Colonic mucosa (tissue), 4 donors: ENCODE measurements at regions not wholly inside any gene's neighbourhood (a gene's known extent, or its start where the extent isn't known, plus 50 kb on each side); places are given as distances from the start of the nearest gene placed in this dataset.

Source experiments
- DNase-seq: peaks from one replicate; pipeline ENCODE4 v3.0.0-alpha.2; 2020
- H3K27ac ChIP-seq: fragments of 200-600 bp; one replicate; pipeline ENCODE4 v1.8.0; 2021
- H3K27me3 ChIP-seq: fragments of 200-600 bp; one replicate; pipeline ENCODE4 v1.8.0; 2021
- H3K36me3 ChIP-seq: fragments of 200-600 bp; one replicate; pipeline ENCODE4 v1.8.0; 2021
- H3K4me1 ChIP-seq: fragments of 200-600 bp; one replicate; pipeline ENCODE4 v1.8.0; 2021; ENCODE audit warnings: mild to moderate bottlenecking
- H3K4me3 ChIP-seq: fragments of 200-600 bp; one replicate; pipeline ENCODE4 v1.8.0; 2021
- H3K9ac ChIP-seq, 2 donors: one replicate each; pipeline ENCODE4 v1.7.0; 2013; ENCODE audit warnings: control low read depth in 2 of 2, low read depth in 2 of 2, low read length in 2 of 2
- H3K9me3 ChIP-seq: fragments of 200-600 bp; one replicate; pipeline ENCODE4 v1.8.0; 2021
- CTCF ChIP-seq: fragments of 200-600 bp; IDR thresholded peaks from one replicate; pipeline ENCODE4 v1.8.0; 2022; ENCODE audit warnings: antibody characterized with exemption, mild to moderate bottlenecking
- intact Hi-C: fragments of 100-400 bp; cut with DNase I; formaldehyde crosslinking; loops from one replicate; pipeline ENCODE4 v1.14.1; 2022
- donor health status: healthy.
- donor health status: DM: no; HTN: no; CAD: no.
- donor health status: DM: no; HTN: no; CAD: no.

- Histone ChIP-seq H3K9me3 (no peaks in the 10 kb centered on the region), H3K27me3 (no peaks in the 10 kb centered on the region), H3K36me3 (no peaks in the 10 kb centered on the region), H3K4me1 (no peaks in the 10 kb centered on the region), H3K4me3 (no peak overlapping the region), H3K9ac (no peak overlapping the region), H3K27ac (no peak overlapping the region)
- no peak for DNase-seq
- intact Hi-C loops, result no loop called here
- TF ChIP-seq CTCF, result no peak
Measured at GRCh38 chr12:83865431-83865830, 1047.2 kb downstream of the SLC6A15 start.

- Histone ChIP-seq H3K36me3 (no peaks in the 10 kb centered on the region), H3K27ac (no peak overlapping the region), H3K9ac (no peak overlapping the region), H3K4me3 (no peak overlapping the region), H3K9me3 (no peaks in the 10 kb centered on the region), H3K27me3 (no peaks in the 10 kb centered on the region), H3K4me1 (no peaks in the 10 kb centered on the region)
- DNase-seq, result no peak
- intact Hi-C loops, result no loop called here
- TF ChIP-seq CTCF, result no peak
Measured at GRCh38 chr12:83864054-83864453, 1048.5 kb downstream of the SLC6A15 start.

GRCh38 chr12:83859021-83859420 is 1053.6 kb downstream of the SLC6A15 start:
- Histone ChIP-seq H3K9ac (no peak overlapping the region), H3K27me3 (no peaks in the 10 kb centered on the region), H3K36me3 (no peaks in the 10 kb centered on the region), H3K9me3 (no peaks in the 10 kb centered on the region), H3K27ac (no peak overlapping the region), H3K4me1 (no peaks in the 10 kb centered on the region), H3K4me3 (no peak overlapping the region)
- DNase-seq, result no peak
- no peak for TF ChIP-seq CTCF
- intact Hi-C loops, result no loop called here

GRCh38 chr12:83856803-83857202 is 1055.8 kb downstream of the SLC6A15 start:
- Histone ChIP-seq H3K27ac (no peak overlapping the region), H3K27me3 (no peaks in the 10 kb centered on the region), H3K36me3 (no peaks in the 10 kb centered on the region), H3K4me1 (no peaks in the 10 kb centered on the region), H3K4me3 (no peak overlapping the region), H3K9me3 (no peaks in the 10 kb centered on the region), H3K9ac (no peak overlapping the region)
- no peak for TF ChIP-seq CTCF
- intact Hi-C loops, result no loop called here
- DNase-seq, result no peak

GRCh38 chr12:83850531-83850930 is 1062.1 kb downstream of the SLC6A15 start:
- Histone ChIP-seq H3K9ac (no peak overlapping the region), H3K36me3 (no peaks in the 10 kb centered on the region), H3K4me3 (no peak overlapping the region), H3K27ac (no peak overlapping the region), H3K4me1 (no peaks in the 10 kb centered on the region), H3K9me3 (no peaks in the 10 kb centered on the region), H3K27me3 (no peaks in the 10 kb centered on the region)
- no peak for DNase-seq
- intact Hi-C loops, result no loop called here
- no peak for TF ChIP-seq CTCF

- Histone ChIP-seq H3K9me3 (no peaks in the 10 kb centered on the region), H3K4me1 (no peaks in the 10 kb centered on the region), H3K27me3 (no peaks in the 10 kb centered on the region), H3K9ac (no peak overlapping the region), H3K4me3 (no peak overlapping the region), H3K36me3 (no peaks in the 10 kb centered on the region), H3K27ac (no peak overlapping the region)
- TF ChIP-seq CTCF, result no peak
- intact Hi-C loops, result no loop called here
- no peak for DNase-seq
Measured at GRCh38 chr12:83848702-83849101, 1063.9 kb downstream of the SLC6A15 start.
